HG02678 (cell line): ENCODE measurements at regions not wholly inside any gene's neighbourhood (a gene's known extent, or its start where the extent isn't known, plus 50 kb on each side); places are given as distances from the start of the nearest gene placed in this dataset.
"Not testable (repeated sequence)": the region's sequence is repeated elsewhere in the genome, so short reads cannot be mapped to it uniquely, and the experiment has no call there.

Experiments used
- ATAC-seq: cut with Tn5 transposase; IDR thresholded peaks from one replicate; pipeline ENCODE4 v1.9.1; 2021; ENCODE audit warnings: mild to moderate bottlenecking, moderate library complexity; ENCODE audit not compliant: unreplicated experiment

DNA sequence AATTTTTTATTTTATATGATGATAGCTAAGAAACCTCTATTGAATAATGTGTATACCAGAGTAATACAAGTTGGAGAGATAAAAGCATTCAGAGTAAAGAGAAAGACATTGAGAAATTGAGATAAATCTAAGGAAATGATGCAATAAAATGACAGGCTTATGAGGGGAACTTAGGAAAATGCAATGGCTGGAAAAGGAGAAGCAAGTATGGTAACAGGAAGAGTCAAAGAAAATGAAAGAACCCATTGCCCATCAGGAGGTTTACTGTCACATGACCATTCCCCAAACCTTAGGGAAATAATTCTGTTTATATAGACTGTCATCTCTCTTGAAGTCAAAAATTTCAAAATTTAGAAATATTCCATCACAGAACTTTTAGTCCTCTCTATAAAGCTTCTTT, 808.0 kb upstream of the PRR20A start:
- ATAC-seq, result no peak

DNA sequence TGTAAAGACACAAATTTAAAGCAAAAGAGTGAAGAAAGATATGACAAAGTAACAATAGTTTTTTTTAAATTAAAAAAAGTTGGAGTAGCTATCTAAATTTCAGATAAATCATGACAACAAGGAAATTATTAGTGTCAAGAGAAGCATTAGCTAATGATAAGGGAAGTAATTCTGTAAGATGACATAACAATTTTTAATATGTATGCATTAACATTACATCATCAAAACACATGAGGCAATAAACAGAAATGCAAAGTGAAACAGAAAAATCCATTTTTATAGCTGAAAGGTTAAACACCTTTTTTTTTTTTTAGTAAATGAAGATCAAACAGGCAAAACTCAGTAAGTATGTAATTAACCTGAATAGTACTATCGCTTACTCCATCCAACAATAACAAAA, 804.9 kb upstream of the PRR20A start:
- no peak for ATAC-seq

DNA sequence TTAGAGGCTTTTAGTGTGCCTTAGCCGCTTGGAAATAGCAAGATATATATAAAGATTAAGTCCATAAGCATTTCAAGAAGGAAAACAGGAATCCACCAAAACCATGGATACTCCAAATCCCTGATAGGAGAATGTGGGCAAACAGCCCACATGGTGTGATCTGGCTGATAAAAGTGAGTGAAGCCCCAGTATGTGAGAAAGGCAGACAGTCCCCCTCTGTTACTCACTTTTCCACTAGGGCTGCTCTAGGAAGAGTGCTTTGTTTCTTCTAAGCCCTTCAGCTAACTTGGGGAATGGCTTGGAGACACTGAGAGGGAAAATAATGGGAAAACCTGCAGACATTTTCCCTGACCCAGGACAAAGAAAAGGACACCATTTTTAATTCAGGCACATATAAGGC, 802.3 kb upstream of the PRR20A start:
- ATAC-seq, result no peak

DNA sequence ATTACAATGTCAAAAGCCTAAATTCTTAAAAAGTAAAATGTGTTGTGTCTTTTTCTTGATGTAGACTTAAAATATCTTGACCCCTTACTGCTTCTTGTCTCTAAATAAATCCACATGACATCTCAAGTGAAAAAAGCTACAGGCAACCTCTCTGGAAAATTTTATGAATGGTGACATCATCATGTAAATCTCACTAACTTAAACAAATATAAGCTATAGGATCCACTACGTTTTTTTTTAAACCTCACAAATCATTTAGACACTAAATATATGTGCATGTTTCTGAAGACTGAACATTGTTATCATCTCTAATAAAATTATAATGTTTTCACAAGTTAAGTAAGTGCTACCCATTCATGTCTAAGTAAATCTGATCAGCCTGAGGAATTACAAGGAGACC, 793.7 kb upstream of the PRR20A start:
- ATAC-seq, result no peak

DNA sequence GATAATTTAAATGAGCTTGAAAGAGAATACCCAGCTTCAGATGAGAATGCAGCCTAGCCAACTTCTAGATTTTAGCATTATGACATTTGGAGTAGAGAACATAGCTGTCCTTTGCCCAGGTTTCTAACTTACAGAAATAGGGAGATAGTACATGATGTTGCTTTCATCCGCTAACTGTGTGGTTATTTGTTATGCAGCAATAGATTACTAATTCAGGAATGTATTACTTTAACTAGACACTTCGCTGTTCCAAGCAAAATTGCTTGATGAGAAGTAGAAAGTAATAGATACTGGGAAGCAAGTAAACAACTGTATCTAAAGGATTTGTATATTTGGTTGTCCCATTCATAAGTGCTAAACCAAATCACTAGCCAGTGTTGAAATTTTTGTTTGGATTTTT, 790.9 kb upstream of the PRR20A start:
- no peak for ATAC-seq

DNA sequence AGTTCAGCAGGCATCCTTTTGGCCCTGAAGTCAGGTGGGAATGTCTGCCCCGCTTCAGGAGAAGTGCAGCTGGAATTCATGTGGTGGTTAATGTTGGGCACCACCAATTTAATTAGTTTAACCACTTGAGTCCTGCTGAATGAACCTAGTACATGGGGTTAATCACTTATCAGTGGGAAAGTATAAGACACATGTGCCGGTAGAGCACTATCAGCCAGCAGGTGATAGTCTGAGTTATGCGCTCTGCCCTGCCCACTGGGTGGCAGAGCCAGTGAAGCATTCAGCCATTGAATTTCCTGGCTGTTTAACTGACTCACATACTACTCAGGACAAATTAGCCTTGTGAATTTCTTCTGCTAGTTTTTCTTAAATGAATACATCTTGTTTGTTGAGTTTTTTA, 789.7 kb upstream of the PRR20A start:
- no peak for ATAC-seq

DNA sequence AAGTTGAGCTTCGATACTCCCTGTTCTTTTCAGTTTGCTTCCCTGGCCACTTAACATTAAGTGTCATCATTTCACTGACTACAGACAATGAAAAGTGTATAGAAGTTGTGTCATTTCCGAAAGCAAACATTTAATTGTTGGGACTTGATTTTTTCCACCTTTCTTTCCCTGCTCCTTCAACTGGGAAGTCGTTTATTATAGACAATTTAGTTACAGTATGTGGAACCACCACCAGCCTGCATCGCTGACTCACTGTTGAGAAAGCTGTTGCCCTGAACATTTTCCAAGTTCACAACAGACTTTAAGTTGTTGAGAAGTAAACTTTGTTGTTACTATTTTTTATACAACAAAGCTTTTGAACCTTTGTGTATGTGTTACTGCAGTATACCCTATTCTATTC, 788.4 kb upstream of the PRR20A start:
- ATAC-seq, result no peak

DNA sequence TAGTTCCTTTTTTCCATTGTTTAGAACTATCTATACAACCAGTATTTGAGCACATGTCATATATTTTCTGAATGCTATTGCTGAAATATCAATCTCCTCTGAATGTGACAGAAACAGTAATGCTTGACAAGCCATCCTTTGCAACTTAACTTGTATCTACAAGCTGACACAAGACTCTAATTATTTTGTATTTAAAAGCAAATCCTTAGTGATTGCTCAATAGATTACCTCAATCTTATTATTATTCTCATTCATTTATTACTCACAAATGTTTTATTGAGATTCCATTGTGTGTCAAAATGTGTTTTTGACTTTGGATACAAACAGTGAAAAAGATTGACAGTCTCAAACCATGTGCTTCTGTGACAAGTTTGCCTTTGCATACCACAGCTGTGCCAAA, 787.8 kb upstream of the PRR20A start:
- ATAC-seq, result no peak

DNA sequence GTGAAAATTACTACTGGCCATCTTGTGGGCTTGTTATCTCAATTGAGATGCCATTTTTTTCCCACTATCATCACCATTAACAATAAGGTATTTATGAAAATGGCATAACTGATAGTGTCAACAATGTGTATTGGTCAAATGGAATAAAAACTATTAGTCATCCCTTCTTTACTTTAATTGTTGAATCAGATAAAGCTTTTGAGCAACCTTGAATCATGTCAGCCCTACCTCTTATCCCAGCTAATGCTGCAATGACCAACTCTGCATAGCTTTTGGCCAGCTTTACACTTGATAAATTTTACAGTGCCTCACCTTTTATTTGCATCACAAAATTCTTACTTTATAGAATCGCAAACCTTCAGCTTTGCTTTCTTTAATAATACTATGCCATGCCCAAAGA, 784.0 kb upstream of the PRR20A start:
- ATAC-seq, result no peak

DNA sequence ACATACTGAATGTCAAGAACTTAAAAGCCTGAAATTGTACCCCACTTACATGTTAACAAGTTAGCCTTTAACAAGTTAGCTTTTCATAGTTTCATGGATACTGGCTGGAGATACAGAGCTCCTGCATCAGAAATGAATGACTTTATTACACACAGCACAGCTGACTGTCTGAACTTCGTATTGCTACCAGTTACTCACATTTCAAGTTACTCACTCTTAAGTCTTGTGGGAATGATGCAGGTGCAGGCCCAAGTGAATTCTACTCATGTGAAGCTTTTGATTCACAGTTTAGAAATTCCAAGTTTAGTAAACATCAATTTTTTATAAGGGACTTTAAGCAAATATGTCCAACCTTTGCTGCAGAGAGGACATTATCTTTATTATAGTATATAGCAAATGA, 762.2 kb upstream of the PRR20A start:
- no peak for ATAC-seq

DNA sequence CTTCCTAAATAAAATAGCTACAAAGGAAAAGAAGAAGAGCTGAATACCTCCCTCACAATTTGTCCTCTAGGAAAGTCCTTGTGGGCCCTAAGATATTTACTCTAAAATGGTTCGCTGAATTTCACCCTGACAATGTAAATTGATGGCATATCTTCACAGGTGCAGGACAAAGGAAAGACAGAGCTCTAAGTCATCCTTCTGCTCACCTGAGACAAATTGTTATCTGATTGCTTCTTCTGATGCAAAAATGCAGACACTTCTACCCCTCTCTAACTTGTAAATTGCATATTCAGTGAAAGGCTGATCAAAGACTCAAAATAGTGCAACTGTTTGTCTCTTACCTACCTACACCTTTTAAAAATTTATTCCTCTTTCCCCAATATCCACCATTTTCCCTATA, 747.2 kb upstream of the PRR20A start:
- ATAC-seq, result no peak

DNA sequence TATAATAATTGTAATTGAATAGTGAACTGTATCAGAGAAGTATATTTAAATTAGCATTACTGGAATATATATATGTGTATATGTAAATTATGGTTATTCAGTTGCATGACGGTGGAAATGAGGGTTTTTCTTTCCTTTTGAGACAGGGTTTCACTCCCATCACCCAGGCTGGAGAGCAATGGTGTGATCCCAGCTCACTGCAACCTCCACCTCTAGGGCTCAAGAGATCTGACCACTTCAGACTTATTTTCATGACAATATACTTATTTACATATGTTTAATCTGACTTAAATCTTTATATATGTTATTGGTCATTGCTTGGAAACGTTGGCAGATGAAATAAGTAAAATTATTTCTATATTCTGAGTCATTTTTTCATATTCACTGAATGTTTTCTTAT, 744.4 kb upstream of the PRR20A start:
- ATAC-seq, result no peak

DNA sequence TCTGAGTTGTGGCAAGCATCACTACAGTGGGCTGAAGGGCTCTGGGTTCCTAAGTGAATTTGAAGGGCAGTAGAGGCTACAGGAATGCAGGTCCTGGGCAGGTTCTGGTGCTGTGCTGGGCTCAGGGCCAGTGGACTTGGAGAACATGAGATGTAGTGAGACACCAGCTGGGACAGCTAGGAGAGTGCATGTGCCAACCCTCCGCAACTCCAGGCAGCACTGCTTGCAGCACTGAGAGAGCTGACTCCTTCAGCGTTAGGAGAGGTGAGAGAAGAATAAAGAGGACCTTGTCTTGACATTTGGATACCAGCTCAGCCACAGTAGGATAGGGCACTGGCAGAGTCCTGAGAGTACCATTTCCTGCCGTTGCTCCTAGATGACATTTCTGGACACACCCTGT, 739.9 kb upstream of the PRR20A start:
- ATAC-seq, result no peak

DNA sequence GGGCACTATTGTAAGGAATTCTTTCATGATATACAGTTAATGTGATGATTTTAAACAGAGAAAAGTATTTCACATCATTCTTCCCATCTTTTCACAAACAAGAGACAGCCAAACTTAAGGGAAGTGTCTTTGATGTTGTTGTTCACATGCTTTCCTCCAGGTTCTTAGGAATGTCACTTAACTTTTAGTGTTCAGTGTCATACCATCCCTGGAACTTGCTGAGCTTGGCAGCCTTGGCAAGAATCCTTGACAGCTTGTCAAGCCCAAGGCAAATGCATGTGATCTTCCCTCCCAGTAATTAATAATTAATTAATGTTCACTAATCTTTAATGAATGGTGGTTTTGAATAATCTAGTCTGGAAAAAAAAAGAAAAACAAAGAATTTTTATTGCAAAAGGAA, 727.9 kb upstream of the PRR20A start:
- ATAC-seq, result no peak

DNA sequence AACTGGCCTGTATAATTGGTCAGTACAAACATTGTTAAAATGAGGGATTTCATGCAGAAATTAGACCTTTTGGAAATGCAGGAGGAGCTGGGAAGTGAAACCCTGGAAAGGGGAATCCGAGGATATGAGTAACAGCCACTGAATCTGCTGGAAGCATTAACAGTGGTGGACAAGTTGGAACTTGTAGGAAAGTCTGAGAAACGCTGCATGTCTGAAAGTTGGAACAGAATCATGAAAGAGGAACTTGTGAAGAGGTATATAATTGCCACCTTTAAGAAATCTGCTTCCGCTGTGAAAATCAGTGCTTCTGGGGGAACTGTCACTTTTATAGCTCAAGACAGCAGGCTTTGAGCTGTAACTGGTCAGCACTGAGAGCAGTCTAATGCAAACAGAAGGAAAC, 716.5 kb upstream of the PRR20A start:
- ATAC-seq, result no peak

DNA sequence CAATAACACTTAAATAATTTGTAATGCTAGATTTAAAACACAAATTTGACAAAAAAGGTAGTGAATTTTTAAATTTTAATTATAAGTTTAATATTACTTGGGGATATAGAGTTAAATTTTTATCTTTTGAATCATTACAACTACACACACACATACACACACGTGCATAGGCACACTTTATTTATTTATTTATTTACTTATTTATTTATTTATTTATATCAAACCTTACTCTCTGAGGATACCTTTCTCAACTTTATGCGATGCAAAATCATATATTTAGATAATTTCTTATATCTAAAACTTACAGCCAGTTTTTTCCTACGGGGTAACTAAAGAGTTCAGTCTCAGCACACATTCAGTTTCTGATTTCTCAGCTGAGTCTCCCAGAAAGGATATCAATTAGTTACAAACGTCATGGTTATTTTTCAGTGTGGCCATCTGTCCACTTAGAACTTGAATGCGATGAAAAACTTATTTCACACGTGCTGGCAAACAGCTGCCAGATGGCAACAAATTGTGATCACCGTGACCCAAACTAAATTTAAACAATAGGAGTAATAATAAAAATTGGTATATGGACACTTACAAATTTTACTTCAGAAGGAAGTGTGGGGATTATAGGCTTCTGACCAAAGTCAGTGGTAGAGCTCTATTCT, 683.1 kb upstream of the PRR20A start:
- no peak for ATAC-seq

DNA sequence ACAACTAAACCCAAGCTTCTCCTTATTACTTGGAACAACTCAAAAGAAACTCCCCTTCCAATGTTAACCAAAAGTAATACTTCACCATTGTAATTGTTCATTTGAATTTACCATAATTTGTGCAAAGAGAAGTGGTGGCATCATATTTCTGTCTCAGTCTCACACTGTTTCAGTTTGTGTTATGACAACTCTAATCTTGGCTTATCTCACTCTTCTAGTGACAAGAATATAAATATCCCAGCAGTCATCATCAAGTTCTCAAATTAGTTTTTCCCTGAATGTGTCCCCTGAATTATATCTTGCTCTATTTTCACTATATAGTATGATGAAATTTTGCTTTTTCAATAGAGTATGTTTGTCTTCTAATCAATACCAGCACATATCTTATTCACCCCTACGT, 681.4 kb upstream of the PRR20A start:
- no peak for ATAC-seq

DNA sequence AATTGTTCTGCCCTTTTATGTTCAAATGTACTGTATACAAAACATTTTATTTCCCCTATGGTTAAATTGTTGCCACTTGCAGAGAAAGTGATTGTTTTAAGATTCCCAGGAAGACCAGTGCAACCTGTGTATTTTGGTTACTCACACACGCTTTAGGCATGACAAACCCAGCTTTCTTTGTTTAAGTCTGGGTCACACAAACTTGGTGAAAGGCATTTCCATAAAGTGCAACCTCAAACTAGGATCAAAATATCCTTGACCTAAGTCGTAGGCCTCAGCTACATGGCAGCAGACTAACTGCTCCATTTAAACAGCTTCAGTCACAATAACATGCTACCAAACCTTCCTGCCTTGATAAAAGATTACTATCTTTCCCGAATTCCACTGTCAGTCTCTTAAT, 639.0 kb upstream of the PRR20A start:
- ATAC-seq, result no peak

DNA sequence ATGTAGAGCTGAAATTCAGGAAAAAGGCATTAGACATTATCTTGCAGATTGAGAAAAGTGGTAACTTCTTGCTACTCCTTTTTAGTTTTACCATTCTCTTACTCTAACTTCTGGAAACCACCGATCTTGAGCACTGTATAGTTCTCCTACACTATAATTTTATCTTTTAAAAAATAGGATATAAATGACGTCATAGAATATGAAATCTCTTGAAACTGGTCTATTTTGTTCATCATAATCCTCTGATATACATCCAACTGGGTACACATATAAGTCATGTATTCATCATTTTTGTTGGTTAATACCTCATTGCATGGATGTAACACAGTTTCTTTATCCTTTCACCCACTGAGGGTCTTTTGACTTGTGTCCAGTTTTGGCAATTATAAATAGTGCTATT, 629.9 kb upstream of the PRR20A start:
- ATAC-seq, result no peak

DNA sequence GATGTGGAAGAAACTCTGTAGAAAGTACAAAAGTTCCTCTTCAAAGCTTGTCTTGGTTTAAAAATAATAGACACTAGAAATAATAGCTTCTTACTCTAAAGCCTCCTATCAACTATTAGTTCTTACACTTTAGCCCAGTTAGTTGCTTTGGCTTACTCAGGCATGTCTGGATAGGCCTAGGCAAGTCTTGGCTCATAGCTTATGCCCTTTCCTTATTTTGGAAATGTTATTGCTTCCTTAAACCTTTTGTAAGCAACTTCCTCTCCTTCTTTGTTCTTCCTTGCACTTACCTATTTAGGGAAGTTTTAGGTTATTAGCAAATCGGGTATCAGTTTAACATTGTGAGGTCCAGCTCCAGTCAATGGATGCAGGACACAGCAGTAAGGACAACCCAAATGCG, 628.4 kb upstream of the PRR20A start:
- not testable (repeated sequence) for ATAC-seq

DNA sequence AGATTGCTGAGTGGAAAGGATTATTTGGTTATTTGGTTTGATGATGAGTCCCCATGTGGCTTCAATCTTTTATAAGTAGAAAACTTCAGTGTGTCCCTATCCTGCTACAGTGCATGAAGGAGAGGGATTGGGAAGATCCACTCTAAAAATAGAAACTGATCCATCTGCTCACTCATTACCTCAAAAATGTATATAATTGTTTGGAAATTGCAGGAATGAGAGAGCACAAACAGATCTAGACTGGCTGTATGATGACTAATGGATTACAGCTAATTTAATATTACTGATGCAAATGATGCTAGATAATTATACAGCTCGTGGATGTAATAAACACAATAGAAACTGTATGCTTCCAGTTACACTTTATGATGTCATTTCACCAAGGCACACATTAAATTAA, 625.3 kb upstream of the PRR20A start:
- no peak for ATAC-seq

DNA sequence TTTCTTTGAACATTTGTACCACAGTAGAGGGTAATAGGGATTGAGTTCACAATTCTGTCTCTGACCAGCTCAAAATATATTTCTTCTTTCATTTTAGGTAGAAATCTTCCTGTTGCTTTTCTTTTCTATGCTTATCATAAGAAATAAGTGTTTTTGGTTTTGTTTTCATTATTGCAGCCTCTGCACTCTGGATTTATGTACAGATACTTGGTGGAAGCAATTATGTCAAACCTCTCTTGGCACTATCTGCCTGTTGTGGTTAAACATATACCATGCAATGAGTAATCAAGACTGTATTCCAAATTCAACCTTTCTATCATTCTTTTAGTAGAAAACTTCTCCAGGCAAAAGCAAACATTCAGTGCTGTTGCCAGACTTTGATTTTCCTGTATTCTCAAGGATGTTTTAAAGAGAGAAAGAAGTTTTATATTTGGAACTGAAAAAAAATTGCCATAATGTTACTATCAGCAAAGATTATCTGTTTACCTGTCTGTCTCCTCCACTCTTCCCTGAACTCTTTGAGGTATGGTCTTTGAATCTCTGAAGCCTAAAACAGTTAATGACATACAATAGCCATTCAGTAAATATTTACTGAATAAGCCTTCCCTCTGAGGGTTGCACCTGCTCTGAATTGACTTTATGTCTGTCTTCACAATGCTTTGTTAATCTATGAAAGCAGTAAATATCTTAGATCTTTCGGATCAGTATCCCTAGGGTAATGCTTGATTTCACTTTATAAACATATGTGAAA, 612.5 kb upstream of the PRR20A start:
- no peak for ATAC-seq

DNA sequence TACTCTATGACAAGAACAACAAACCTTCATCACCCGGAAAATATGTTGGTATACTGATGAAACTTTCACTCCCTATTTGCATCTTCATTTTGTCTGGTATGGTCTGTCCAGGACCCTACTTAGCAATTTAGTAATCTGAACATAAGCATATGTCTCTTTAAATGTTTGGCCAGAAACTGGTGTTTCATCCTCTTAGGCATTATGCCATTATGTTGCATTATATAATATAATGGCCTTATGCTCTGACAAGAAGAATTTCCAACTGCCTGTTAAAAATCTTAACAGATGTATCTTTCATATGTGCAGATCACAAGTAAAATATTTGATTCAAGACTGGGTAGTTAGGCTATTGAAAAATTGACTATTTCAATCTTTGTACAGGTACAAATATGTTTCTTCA, 610.6 kb upstream of the PRR20A start:
- ATAC-seq, result no peak
